H1 (cell line): ENCODE measurements at regions not wholly inside any gene's neighbourhood (a gene's known extent, or its start where the extent isn't known, plus 50 kb on each side); places are given as distances from the start of the nearest gene placed in this dataset.
A peak's percentile ranks its signal among the peaks of the same experiment; 100 is the strongest.

Source experiments
- CTCF ChIA-PET: fragments of 300-600 bp; sonication (Branson Sonifier 250); formaldehyde crosslinking; loops from one replicate; lab custom pipeline; 2021; ENCODE audit not compliant: partially characterized antibody; lab: Charles Lee
- POLR2A ChIA-PET: fragments of 300-600 bp; sonication (Branson Sonifier 250); formaldehyde crosslinking; loops from one replicate; lab custom pipeline; 2021; ENCODE audit warnings: inconsistent platforms; ENCODE audit not compliant: partially characterized antibody; lab: Charles Lee
- DNase-seq, 2 experiments: peaks; one replicate each; pipeline versions ENCODE4 v3.0.0 to v3.0.0-alpha.2; 2010 to 2022; ENCODE audit warnings: low spot score in 2 of 2, low read depth in 1 of 2, mixed read lengths in 1 of 2
- FAIRE-seq: peaks from 2 replicates; lab custom pipeline; 2011; peaks lifted over from hg19 to GRCh38; lab: Jason Lieb, UNC
- H2AFZ ChIP-seq: 2 replicates; pipeline ENCODE4 v1.8.1; 2012; ENCODE audit warnings: low read length, inconsistent platforms
- H2AK5ac ChIP-seq: 2 replicates; pipeline ENCODE4 v1.6.1; 2013; ENCODE audit warnings: low read depth, low read length
- H2BK120ac ChIP-seq: replicated peaks from 2 replicates; pipeline ENCODE3; 2013; ENCODE audit warnings: low read depth, low read length, inconsistent platforms
- H2BK12ac ChIP-seq: 2 replicates; pipeline ENCODE4 v1.6.1; 2013; ENCODE audit warnings: low read depth, low read length
- H2BK15ac ChIP-seq: 2 replicates; pipeline ENCODE4 v1.6.1; 2013; ENCODE audit warnings: low read length
- H2BK20ac ChIP-seq: 2 replicates; pipeline ENCODE4 v1.6.1; 2013; ENCODE audit warnings: low read length
- H2BK5ac ChIP-seq: 2 replicates; pipeline ENCODE4 v1.6.1; 2013; ENCODE audit warnings: low read depth, low read length
- H3K14ac ChIP-seq: 2 replicates; pipeline ENCODE4 v1.6.1; 2013; ENCODE audit warnings: inconsistent platforms; ENCODE audit not compliant: insufficient read length
- H3K18ac ChIP-seq: 2 replicates; pipeline ENCODE4 v1.6.1; 2013; ENCODE audit warnings: low read length; ENCODE audit errors: extremely low read depth
- H3K23ac ChIP-seq: 2 replicates; pipeline ENCODE4 v1.6.1; 2013; ENCODE audit warnings: inconsistent platforms; ENCODE audit not compliant: insufficient read length
- H3K23me2 ChIP-seq: 2 replicates; pipeline ENCODE4 v1.6.1; 2013; ENCODE audit warnings: low read depth, low read length
- H3K27ac ChIP-seq: 2 replicates; pipeline ENCODE4 v1.6.1; 2011; ENCODE audit warnings: low read depth, low read length, inconsistent platforms
- H3K27me3 ChIP-seq, 4 experiments: replicated peaks in 1 of 4; 1 replicate in 1 of 4; 2 replicates in 3 of 4; pipeline versions ENCODE4 v1.6.1 to v1.8.1; 2011 to 2013; ENCODE audit warnings: low read length in 3 of 4, mild to moderate bottlenecking in 3 of 4, inconsistent platforms in 2 of 4, mixed read lengths in 2 of 4, moderate library complexity in 1 of 4; ENCODE audit not compliant: control insufficient read depth in 3 of 4, insufficient read depth in 3 of 4; ENCODE audit errors: extremely low read depth in 1 of 4
- H3K36me3 ChIP-seq, 4 experiments: 2 replicates each; pipeline versions ENCODE4 v1.6.1 to v1.8.1; 2011 to 2013; ENCODE audit warnings: mild to moderate bottlenecking in 4 of 4, low read length in 3 of 4, moderate library complexity in 2 of 4, control low read depth in 1 of 4, inconsistent platforms in 1 of 4; ENCODE audit not compliant: insufficient read depth in 4 of 4, control insufficient read depth in 2 of 4
- H3K4ac ChIP-seq: replicated peaks from 2 replicates; pipeline ENCODE3; 2013; ENCODE audit warnings: low read length, low read depth, mixed read lengths, inconsistent platforms; ENCODE audit not compliant: insufficient read length
- H3K4me1 ChIP-seq, 4 experiments: replicated peaks in 1 of 4; 1 replicate in 1 of 4; 2 replicates in 3 of 4; pipeline versions ENCODE4 v1.6.1 to v1.8.1; 2011 to 2013; ENCODE audit warnings: low read length in 3 of 4, inconsistent platforms in 2 of 4, mixed read lengths in 1 of 4; ENCODE audit not compliant: insufficient read depth in 4 of 4, control insufficient read depth in 3 of 4
- H3K4me2 ChIP-seq, 2 experiments: 2 replicates each; pipeline versions ENCODE4 v1.6.1 to v1.8.1; 2011 to 2013; ENCODE audit warnings: low read depth in 2 of 2, low read length in 2 of 2, control low read depth in 1 of 2, inconsistent platforms in 1 of 2, mild to moderate bottlenecking in 1 of 2; ENCODE audit not compliant: insufficient read depth in 1 of 2
- H3K4me3 ChIP-seq, 4 experiments: fragments of 200-600, 300-600 bp in 1 of 4; sonication (generic), shearing (Covaris generic), sonication (Bioruptor Twin) in 1 of 4; 2 replicates each; pipeline versions ENCODE4 v1.5.1 to v1.8.1; 2011 to 2016; ENCODE audit warnings: low read length in 4 of 4, low read depth in 3 of 4, control low read depth in 2 of 4, inconsistent platforms in 2 of 4, mild to moderate bottlenecking in 2 of 4, mixed read lengths in 1 of 4, moderate library complexity in 1 of 4; ENCODE audit not compliant: insufficient read depth in 2 of 4; ENCODE audit errors: extremely low read depth in 1 of 4
- H3K56ac ChIP-seq: replicated peaks from 2 replicates; pipeline ENCODE3; 2013; ENCODE audit warnings: low read depth, mild to moderate bottlenecking, mixed read lengths, low read length, inconsistent platforms; ENCODE audit not compliant: insufficient read length
- H3K79me1 ChIP-seq: 2 replicates; pipeline ENCODE4 v1.6.1; 2013; ENCODE audit warnings: low read depth, low read length, control low read depth
- H3K79me2 ChIP-seq, 2 experiments: 2 replicates each; pipeline versions ENCODE4 v1.6.1 to v1.8.1; 2012 to 2013; ENCODE audit warnings: low read length in 2 of 2, mild to moderate bottlenecking in 2 of 2, inconsistent platforms in 1 of 2; ENCODE audit not compliant: insufficient read depth in 2 of 2, control insufficient read depth in 1 of 2
- H3K9ac ChIP-seq, 4 experiments: replicated peaks in 1 of 4; 1 replicate in 1 of 4; 2 replicates in 3 of 4; pipeline versions ENCODE4 v1.6.1 to v1.8.1; 2011 to 2013; ENCODE audit warnings: low read depth in 3 of 4, low read length in 3 of 4, control low read depth in 2 of 4, mild to moderate bottlenecking in 2 of 4, moderate library complexity in 2 of 4, inconsistent platforms in 1 of 4; ENCODE audit errors: extremely low read depth in 1 of 4
- H3K9me3 ChIP-seq, 2 experiments: 2 replicates each; pipeline versions ENCODE4 v1.6.1 to v1.8.1; 2012 to 2013; ENCODE audit warnings: mild to moderate bottlenecking in 2 of 2, moderate library complexity in 2 of 2, control low read depth in 1 of 2, inconsistent platforms in 1 of 2, low read depth in 1 of 2, low read length in 1 of 2, mixed read lengths in 1 of 2; ENCODE audit not compliant: insufficient read depth in 2 of 2
- H4K20me1 ChIP-seq, 2 experiments: replicated peaks in 1 of 2; 2 replicates each; pipeline versions ENCODE3 to v1.8.1; 2011 to 2013; ENCODE audit warnings: inconsistent platforms in 2 of 2, low read length in 2 of 2, mild to moderate bottlenecking in 1 of 2; ENCODE audit not compliant: insufficient read depth in 2 of 2, control insufficient read depth in 1 of 2
- H4K5ac ChIP-seq: 2 replicates; pipeline ENCODE4 v1.6.1; 2013; ENCODE audit warnings: low read length, low read depth, mixed read lengths, inconsistent platforms; ENCODE audit not compliant: insufficient read length
- H4K8ac ChIP-seq: 2 replicates; pipeline ENCODE4 v1.8.0; 2013; ENCODE audit warnings: mild to moderate bottlenecking, moderate library complexity, low read length, inconsistent platforms; ENCODE audit not compliant: insufficient read depth; ENCODE audit errors: extremely low read depth
- H4K91ac ChIP-seq: replicated peaks from 2 replicates; pipeline ENCODE3; 2013; ENCODE audit warnings: low read length, mixed read lengths, inconsistent platforms; ENCODE audit not compliant: insufficient read length
- BRCA1 ChIP-seq: IDR thresholded peaks from 2 replicates; pipeline ENCODE4 v1.6.1; 2012; ENCODE audit warnings: low read depth, low read length, improper control_type of control experiment
- CHD2 ChIP-seq: IDR thresholded peaks from 2 replicates; pipeline ENCODE4 v1.6.1; 2012; ENCODE audit warnings: low read length, improper control_type of control experiment
- EP300 ChIP-seq, 2 experiments: IDR thresholded peaks; 1 replicate in 1 of 2; 2 replicates in 1 of 2; pipeline ENCODE4 v1.6.1; 2011 to 2012; ENCODE audit warnings: low read depth in 2 of 2, low read length in 2 of 2, mild to moderate bottlenecking in 2 of 2, borderline replicate concordance in 1 of 2, inconsistent platforms in 1 of 2, moderate library complexity in 1 of 2
- PHF8 ChIP-seq: fragments of 200-600 bp; sonication (generic); conservative IDR thresholded peaks from 2 replicates; pipeline ENCODE4 v1.7.1; 2012; ENCODE audit warnings: low read depth, mild to moderate bottlenecking, inconsistent platforms, low read length, moderate library complexity
- RNF2 ChIP-seq: fragments of 200-900, 300-1000 bp; sonication (generic); IDR thresholded peaks from 2 replicates; pipeline ENCODE4 v1.7.1; 2016; ENCODE audit warnings: borderline replicate concordance, low read depth, mild to moderate bottlenecking, antibody characterized with exemption, low read length; ENCODE audit not compliant: poor library complexity, severe bottlenecking; ENCODE audit errors: missing control alignments
- SIN3A ChIP-seq, 2 experiments: IDR thresholded peaks in 1 of 2; conservative IDR thresholded peaks in 1 of 2; 2 replicates each; pipeline ENCODE4 v1.6.1; 2011 to 2012; ENCODE audit warnings: low read length in 2 of 2, improper control_type of control experiment in 1 of 2, low read depth in 1 of 2, mild to moderate bottlenecking in 1 of 2
- WGBS, 2 experiments: shearing (Covaris generic) in 1 of 2; methylation state at CpG; one replicate each; pipeline versions ENCODE4 v1.1.6 to v1.1.7; 2013 to 2015; ENCODE audit warnings: low lambda C conversion rate in 2 of 2, mixed read lengths in 2 of 2, inconsistent platforms in 1 of 2, low coverage in 1 of 2, missing lambda C conversion rate in 1 of 2; ENCODE audit not compliant: insufficient replicate concordance in 2 of 2, insufficient coverage in 1 of 2, insufficient read length in 1 of 2; ENCODE audit errors: extremely low coverage in 1 of 2, missing lambda C conversion rate in 1 of 2; 5-methylcytosine and 5-hydroxymethylcytosine counted together

DNA sequence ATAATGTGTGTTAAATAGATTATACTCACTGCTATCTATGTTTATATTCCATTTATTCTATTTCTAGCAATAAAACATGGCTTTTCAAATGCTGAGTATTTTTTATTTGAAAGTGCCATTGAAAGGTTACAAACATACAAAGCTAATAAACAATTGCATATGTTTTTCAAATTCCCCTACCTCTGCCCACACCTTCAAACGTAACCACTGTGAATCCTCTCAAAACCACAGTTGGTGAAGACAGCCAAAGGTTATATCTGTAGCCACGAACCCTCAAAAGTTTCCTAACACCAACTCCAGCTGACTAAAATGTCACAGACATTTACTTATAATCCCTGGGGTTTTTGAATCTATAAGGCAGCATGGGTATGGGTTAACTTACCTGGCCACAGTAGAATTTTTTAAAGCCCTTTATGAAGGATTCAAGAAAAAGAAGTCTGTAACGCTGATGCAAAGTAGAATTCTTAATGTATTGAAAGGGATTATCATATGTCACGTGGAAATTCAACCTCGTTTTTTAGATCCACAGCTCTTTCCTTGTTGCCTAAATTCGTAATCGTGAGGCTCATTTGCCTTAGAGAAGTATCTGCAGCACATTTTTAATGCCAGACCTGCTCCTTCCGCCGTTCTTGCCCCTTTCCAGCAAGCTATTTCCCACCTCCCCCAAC, 122.5 kb upstream of the ZC3H12C start:
- H4K8ac ChIP-seq: no peak overlapping the region
- TF ChIP-seq BRCA1 (no peak), RNF2 (no peak), EP300 (IDR thresholded peaks at IDR 0.05; ENCODE audit: borderline replicate concordance in 1 of 2, low read depth in 2 of 2, low read length in 2 of 2) (no peak), SIN3A (conservative IDR thresholded peaks at IDR 0.05 in 1 of 2, IDR thresholded peaks at IDR 0.05 in 1 of 2; ENCODE audit: low read depth in 1 of 2, low read length in 2 of 2) (no peak), PHF8 (no peak), CHD2 (no peak)

More for the DNA sequence above, 122.5 kb upstream of the ZC3H12C start:
- no peak overlapping the region for H3K23ac ChIP-seq
- no peak overlapping the region for H3K56ac ChIP-seq
- H4K20me1 ChIP-seq: no peaks in the 10 kb centered on the region
- H2BK5ac ChIP-seq: no peak overlapping the region
- H3K4ac ChIP-seq: no peak overlapping the region
- no peak overlapping the region for H4K91ac ChIP-seq
- no peak for DNase-seq
- no peaks in the 10 kb centered on the region for H3K9me3 ChIP-seq
- H3K4me1 ChIP-seq: peaks cover 0 to 6% (median 0%) of the 10 kb centered on the region in 4 experiments; a peak in 1 of 7 replicates
- H3K79me1 ChIP-seq: no peaks in the 10 kb centered on the region
- no peak overlapping the region for H3K4me2 ChIP-seq
- WGBS, 2 experiments: 87% methylated on average over 9 of the region's 9 CpGs; no CpG with 5 or more reads in 1 of the 2 experiments
- no peak overlapping the region for H3K18ac ChIP-seq
- no peak overlapping the region for H4K5ac ChIP-seq
- H3K9ac ChIP-seq: no peak overlapping the region
- POLR2A ChIA-PET: interaction anchor here (0.9 kb wide), 1 partner anchor 20 kb away, joined by 3 read pairs; no protein-coding TSS in a partner anchor
- H3K14ac ChIP-seq: no peak overlapping the region
- H2BK15ac ChIP-seq: no peak overlapping the region
- H3K27ac ChIP-seq: no peak overlapping the region
- no peak overlapping the region for H2BK12ac ChIP-seq
- CTCF ChIA-PET: interaction anchor here (1.1 to 1.4 kb wide), 3 partner anchors 51 to 462 kb away, joined by 3 to 4 read pairs (median 4); no protein-coding TSS in a partner anchor
- peak overlapping the region; percentile 36; the same call in 1 of the 2 replicates for H2AFZ ChIP-seq
- H3K27me3 ChIP-seq: no peaks in the 10 kb centered on the region
- H3K36me3 ChIP-seq: no peaks in the 10 kb centered on the region; a peak in 1 of 8 replicates
- H3K4me3 ChIP-seq: no peak overlapping the region
- FAIRE-seq: no peak
- no peak overlapping the region for H2AK5ac ChIP-seq
- H3K79me2 ChIP-seq: no peaks in the 10 kb centered on the region
- H2BK20ac ChIP-seq: no peak overlapping the region
- no peaks in the 10 kb centered on the region for H3K23me2 ChIP-seq
- no peak overlapping the region for H2BK120ac ChIP-seq
